ENCODE measurements at regions not wholly inside any gene's neighbourhood (a gene's known extent, or its start where the extent isn't known, plus 50 kb on each side); places are given as distances from the start of the nearest gene placed in this dataset.

- no peak for DNase-seq
- intact Hi-C loops (cut with DNase I): no loop called here
Measured at GRCh38 chr13:111994578-111994977, 72.4 kb upstream of the SOX1 start.

- intact Hi-C loops (cut with DNase I): no loop called here
- DNase-seq: no peak
Measured at GRCh38 chr13:111999352-111999751, 67.6 kb upstream of the SOX1 start.

- intact Hi-C loops (cut with DNase I): no loop called here
- no peak for DNase-seq
Measured at GRCh38 chr13:112000888-112001287, 66.1 kb upstream of the SOX1 start.

GRCh38 chr13:112001571-112001970, 65.4 kb upstream of the SOX1 start:
- DNase-seq: no peak
- intact Hi-C loops (cut with DNase I): no loop called here

GRCh38 chr13:112003396-112003795, 63.6 kb upstream of the SOX1 start:
- no peak for DNase-seq
- intact Hi-C loops (cut with DNase I): no loop called here

- no peak for DNase-seq
- intact Hi-C loops (cut with DNase I): no loop called here
Measured at GRCh38 chr13:112003941-112004340, 63.0 kb upstream of the SOX1 start.

- no peak for DNase-seq
- intact Hi-C loops (cut with DNase I): no loop called here
Measured at GRCh38 chr13:112005925-112006324, 61.0 kb upstream of the SOX1 start.

GRCh38 chr13:112007191-112007590, 59.8 kb upstream of the SOX1 start:
- peak in 26 of 42 donors; percentile 6 to 78 (median 32) for DNase-seq
- intact Hi-C loops (cut with DNase I): no loop called here

GRCh38 chr13:112010714-112011113, 56.2 kb upstream of the SOX1 start:
- DNase-seq: no peak
- intact Hi-C loops (cut with DNase I): no loop called here

GRCh38 chr13:112012016-112012704, 54.8 kb upstream of the SOX1 start:
- DNase-seq: no peak
- intact Hi-C loops (cut with DNase I): no loop called here

GRCh38 chr13:112012705-112013085, 54.3 kb upstream of the SOX1 start:
- DNase-seq: no peak

GRCh38 chr13:112013665-112014064, 53.3 kb upstream of the SOX1 start:
- intact Hi-C loops (cut with DNase I): no loop called here
- DNase-seq: no peak

More at GRCh38 chr13:112012705-112013085, 54.3 kb upstream of the SOX1 start:
- intact Hi-C loops (cut with DNase I): no loop called here

GRCh38 chr13:112014857-112015256, 52.1 kb upstream of the SOX1 start:
- no peak for DNase-seq
- intact Hi-C loops (cut with DNase I): no loop called here
